ENCODE measurements at regions not wholly inside any gene's neighbourhood (a gene's known extent, or its start where the extent isn't known, plus 50 kb on each side); places are given as distances from the start of the nearest gene placed in this dataset.
"Not testable (repeated sequence)": the region's sequence is repeated elsewhere in the genome, so short reads cannot be mapped to it uniquely, and the experiment has no call there.

GRCh38 chr5:98325187-98325586 is 448.3 kb upstream of the RGMB start:
- not testable (repeated sequence) for TF ChIP-seq EZH2 (IDR thresholded peaks at IDR 0.05; ENCODE audit: borderline replicate concordance, low read depth, low read length, poor library complexity, severe bottlenecking)
- TF ChIP-seq, protein P1, sequence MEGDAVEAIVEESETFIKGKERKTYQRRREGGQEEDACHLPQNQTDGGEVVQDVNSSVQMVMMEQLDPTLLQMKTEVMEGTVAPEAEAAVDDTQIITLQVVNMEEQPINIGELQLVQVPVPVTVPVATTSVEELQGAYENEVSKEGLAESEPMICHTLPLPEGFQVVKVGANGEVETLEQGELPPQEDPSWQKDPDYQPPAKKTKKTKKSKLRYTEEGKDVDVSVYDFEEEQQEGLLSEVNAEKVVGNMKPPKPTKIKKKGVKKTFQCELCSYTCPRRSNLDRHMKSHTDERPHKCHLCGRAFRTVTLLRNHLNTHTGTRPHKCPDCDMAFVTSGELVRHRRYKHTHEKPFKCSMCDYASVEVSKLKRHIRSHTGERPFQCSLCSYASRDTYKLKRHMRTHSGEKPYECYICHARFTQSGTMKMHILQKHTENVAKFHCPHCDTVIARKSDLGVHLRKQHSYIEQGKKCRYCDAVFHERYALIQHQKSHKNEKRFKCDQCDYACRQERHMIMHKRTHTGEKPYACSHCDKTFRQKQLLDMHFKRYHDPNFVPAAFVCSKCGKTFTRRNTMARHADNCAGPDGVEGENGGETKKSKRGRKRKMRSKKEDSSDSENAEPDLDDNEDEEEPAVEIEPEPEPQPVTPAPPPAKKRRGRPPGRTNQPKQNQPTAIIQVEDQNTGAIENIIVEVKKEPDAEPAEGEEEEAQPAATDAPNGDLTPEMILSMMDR (conservative IDR thresholded peaks at IDR 0.05; ENCODE audit: low read depth, low read length) = not testable (repeated sequence)
